Neural cell (in vitro differentiated cells): ENCODE measurements at regions not wholly inside any gene's neighbourhood (a gene's known extent, or its start where the extent isn't known, plus 50 kb on each side); places are given as distances from the start of the nearest gene placed in this dataset.
"Not testable (repeated sequence)": the region's sequence is repeated elsewhere in the genome, so short reads cannot be mapped to it uniquely, and the experiment has no call there.

Experiments used
- EP300 ChIP-seq: fragments of 450-650 bp; conservative IDR thresholded peaks from 2 replicates; pipeline ENCODE4 v1.6.1; 2014; ENCODE audit warnings: antibody characterized with exemption, mild to moderate bottlenecking, moderate library complexity; ENCODE audit not compliant: poor library complexity, severe bottlenecking
- EZH2 ChIP-seq: fragments of 200-600, 300-800 bp; shearing (Covaris generic), sonication (generic); IDR thresholded peaks from 2 replicates; pipeline ENCODE4 v1.6.1; 2014; ENCODE audit warnings: antibody characterized with exemption, low read length, borderline replicate concordance, mild to moderate bottlenecking; ENCODE audit not compliant: insufficient read depth, poor library complexity, severe bottlenecking
- MXI1 ChIP-seq: fragments of 450-650 bp; conservative IDR thresholded peaks from 2 replicates; pipeline ENCODE4 v1.6.1; 2014; ENCODE audit warnings: antibody characterized with exemption, mild to moderate bottlenecking; ENCODE audit not compliant: poor library complexity, severe bottlenecking
- POLR2AphosphoS5 ChIP-seq: IDR thresholded peaks from 2 replicates; pipeline ENCODE4 v1.6.1; 2012
- RAD21 ChIP-seq: fragments of 450-650 bp; conservative IDR thresholded peaks from 2 replicates; pipeline ENCODE4 v1.6.1; 2014; ENCODE audit warnings: antibody characterized with exemption, mild to moderate bottlenecking, moderate library complexity
- SMC3 ChIP-seq: fragments of 450-650 bp; conservative IDR thresholded peaks from 2 replicates; pipeline ENCODE4 v1.6.1; 2014; ENCODE audit warnings: antibody characterized with exemption, mild to moderate bottlenecking, moderate library complexity; ENCODE audit not compliant: poor library complexity
- TAF1 ChIP-seq: IDR thresholded peaks from 2 replicates; pipeline ENCODE4 v1.6.1; 2012; ENCODE audit warnings: low read depth
- TF ChIP-seq, protein P1 (sequence below): fragments of 450-650 bp; IDR thresholded peaks from 2 replicates; pipeline ENCODE4 v1.5.1; 2014; ENCODE audit warnings: antibody characterized with exemption, mild to moderate bottlenecking, moderate library complexity; ENCODE audit not compliant: poor library complexity, severe bottlenecking
- TF ChIP-seq, protein P2 (sequence below): IDR thresholded peaks from 2 replicates; pipeline ENCODE4 v1.6.1; 2012; ENCODE audit warnings: borderline replicate concordance

DNA sequence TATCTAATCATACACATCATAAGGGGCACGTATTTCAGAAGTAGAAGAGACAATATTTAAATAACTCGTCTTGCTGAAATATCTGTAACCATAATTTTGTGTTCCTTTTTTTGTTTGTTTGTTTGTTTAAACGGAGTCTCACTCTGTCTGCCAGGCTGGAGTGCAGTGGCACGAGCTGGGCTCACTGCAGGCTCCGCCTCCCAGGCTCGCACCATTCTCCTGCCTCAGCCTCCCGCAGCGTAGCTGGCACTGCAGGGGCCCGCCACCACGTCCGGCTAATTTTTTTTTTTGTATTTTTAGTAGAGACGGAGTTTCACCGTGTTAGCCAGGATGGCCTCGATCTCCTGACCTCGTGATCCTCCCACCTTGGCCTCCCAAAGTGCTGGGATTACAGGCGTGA is 248.9 kb downstream of the KCNJ3 start:
- TF ChIP-seq, protein P1, sequence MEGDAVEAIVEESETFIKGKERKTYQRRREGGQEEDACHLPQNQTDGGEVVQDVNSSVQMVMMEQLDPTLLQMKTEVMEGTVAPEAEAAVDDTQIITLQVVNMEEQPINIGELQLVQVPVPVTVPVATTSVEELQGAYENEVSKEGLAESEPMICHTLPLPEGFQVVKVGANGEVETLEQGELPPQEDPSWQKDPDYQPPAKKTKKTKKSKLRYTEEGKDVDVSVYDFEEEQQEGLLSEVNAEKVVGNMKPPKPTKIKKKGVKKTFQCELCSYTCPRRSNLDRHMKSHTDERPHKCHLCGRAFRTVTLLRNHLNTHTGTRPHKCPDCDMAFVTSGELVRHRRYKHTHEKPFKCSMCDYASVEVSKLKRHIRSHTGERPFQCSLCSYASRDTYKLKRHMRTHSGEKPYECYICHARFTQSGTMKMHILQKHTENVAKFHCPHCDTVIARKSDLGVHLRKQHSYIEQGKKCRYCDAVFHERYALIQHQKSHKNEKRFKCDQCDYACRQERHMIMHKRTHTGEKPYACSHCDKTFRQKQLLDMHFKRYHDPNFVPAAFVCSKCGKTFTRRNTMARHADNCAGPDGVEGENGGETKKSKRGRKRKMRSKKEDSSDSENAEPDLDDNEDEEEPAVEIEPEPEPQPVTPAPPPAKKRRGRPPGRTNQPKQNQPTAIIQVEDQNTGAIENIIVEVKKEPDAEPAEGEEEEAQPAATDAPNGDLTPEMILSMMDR: not testable (repeated sequence)
- TF ChIP-seq TAF1, EZH2, RAD21, SMC3, EP300, MXI1, POLR2AphosphoS5: not testable (repeated sequence)
- TF ChIP-seq, protein P2, sequence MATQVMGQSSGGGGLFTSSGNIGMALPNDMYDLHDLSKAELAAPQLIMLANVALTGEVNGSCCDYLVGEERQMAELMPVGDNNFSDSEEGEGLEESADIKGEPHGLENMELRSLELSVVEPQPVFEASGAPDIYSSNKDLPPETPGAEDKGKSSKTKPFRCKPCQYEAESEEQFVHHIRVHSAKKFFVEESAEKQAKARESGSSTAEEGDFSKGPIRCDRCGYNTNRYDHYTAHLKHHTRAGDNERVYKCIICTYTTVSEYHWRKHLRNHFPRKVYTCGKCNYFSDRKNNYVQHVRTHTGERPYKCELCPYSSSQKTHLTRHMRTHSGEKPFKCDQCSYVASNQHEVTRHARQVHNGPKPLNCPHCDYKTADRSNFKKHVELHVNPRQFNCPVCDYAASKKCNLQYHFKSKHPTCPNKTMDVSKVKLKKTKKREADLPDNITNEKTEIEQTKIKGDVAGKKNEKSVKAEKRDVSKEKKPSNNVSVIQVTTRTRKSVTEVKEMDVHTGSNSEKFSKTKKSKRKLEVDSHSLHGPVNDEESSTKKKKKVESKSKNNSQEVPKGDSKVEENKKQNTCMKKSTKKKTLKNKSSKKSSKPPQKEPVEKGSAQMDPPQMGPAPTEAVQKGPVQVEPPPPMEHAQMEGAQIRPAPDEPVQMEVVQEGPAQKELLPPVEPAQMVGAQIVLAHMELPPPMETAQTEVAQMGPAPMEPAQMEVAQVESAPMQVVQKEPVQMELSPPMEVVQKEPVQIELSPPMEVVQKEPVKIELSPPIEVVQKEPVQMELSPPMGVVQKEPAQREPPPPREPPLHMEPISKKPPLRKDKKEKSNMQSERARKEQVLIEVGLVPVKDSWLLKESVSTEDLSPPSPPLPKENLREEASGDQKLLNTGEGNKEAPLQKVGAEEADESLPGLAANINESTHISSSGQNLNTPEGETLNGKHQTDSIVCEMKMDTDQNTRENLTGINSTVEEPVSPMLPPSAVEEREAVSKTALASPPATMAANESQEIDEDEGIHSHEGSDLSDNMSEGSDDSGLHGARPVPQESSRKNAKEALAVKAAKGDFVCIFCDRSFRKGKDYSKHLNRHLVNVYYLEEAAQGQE: not testable (repeated sequence)
